ENCODE measurements at regions not wholly inside any gene's neighbourhood (a gene's known extent, or its start where the extent isn't known, plus 50 kb on each side); places are given as distances from the start of the nearest gene placed in this dataset.

GRCh38 chr3:106631373-106632108 is 745.7 kb upstream of the CCDC54 start:
- no peak overlapping the region for H3K27ac Mint-ChIP-seq
- no peaks in the 10 kb centered on the region for H3K36me3 Mint-ChIP-seq (ENCODE audit: low read depth)
- H3K4me3 Mint-ChIP-seq = no peak overlapping the region
- no peaks in the 10 kb centered on the region for H3K9me3 Mint-ChIP-seq
- no peaks in the 10 kb centered on the region for H3K27me3 Mint-ChIP-seq (ENCODE audit: low read depth)
- peaks cover 5% of the 10 kb centered on the region for H3K4me1 Mint-ChIP-seq
- TF ChIP-seq CTCF (IDR thresholded peaks at IDR 0.05; ENCODE audit: unreplicated experiment in 3 of 3) = no peak

- no peak overlapping the region for H3K4me3 Mint-ChIP-seq
- H3K9me3 Mint-ChIP-seq = no peaks in the 10 kb centered on the region
- no peaks in the 10 kb centered on the region for H3K36me3 Mint-ChIP-seq (ENCODE audit: low read depth)
- H3K27ac Mint-ChIP-seq = no peak overlapping the region
- H3K27me3 Mint-ChIP-seq (ENCODE audit: low read depth) = no peaks in the 10 kb centered on the region
- no peak for TF ChIP-seq CTCF (IDR thresholded peaks at IDR 0.05; ENCODE audit: unreplicated experiment in 3 of 3)
- no peaks in the 10 kb centered on the region for H3K4me1 Mint-ChIP-seq
Observed at GRCh38 chr3:106635271-106635670, 742.0 kb upstream of the CCDC54 start.

- H3K27ac Mint-ChIP-seq = no peak overlapping the region
- no peak overlapping the region for H3K4me3 Mint-ChIP-seq
- TF ChIP-seq CTCF (IDR thresholded peaks at IDR 0.05; ENCODE audit: unreplicated experiment in 3 of 3) = no peak
- no peaks in the 10 kb centered on the region for H3K36me3 Mint-ChIP-seq (ENCODE audit: low read depth)
- no peaks in the 10 kb centered on the region for H3K4me1 Mint-ChIP-seq
- H3K9me3 Mint-ChIP-seq = no peaks in the 10 kb centered on the region
- no peaks in the 10 kb centered on the region for H3K27me3 Mint-ChIP-seq (ENCODE audit: low read depth)
Observed at GRCh38 chr3:106635826-106636225, 741.4 kb upstream of the CCDC54 start.

- Mint-ChIP-seq H3K27ac (no peak overlapping the region), H3K27me3 (ENCODE audit: low read depth) (no peaks in the 10 kb centered on the region), H3K4me3 (no peak overlapping the region), H3K4me1 (no peaks in the 10 kb centered on the region), H3K36me3 (ENCODE audit: low read depth) (no peaks in the 10 kb centered on the region), H3K9me3 (peaks cover 2% of the 10 kb centered on the region)
- no peak for TF ChIP-seq CTCF (IDR thresholded peaks at IDR 0.05; ENCODE audit: unreplicated experiment in 3 of 3)
Observed at GRCh38 chr3:106640353-106640752, 736.9 kb upstream of the CCDC54 start.

- no peak overlapping the region for H3K4me3 Mint-ChIP-seq
- H3K27ac Mint-ChIP-seq = no peak overlapping the region
- H3K27me3 Mint-ChIP-seq (ENCODE audit: low read depth) = no peaks in the 10 kb centered on the region
- no peaks in the 10 kb centered on the region for H3K36me3 Mint-ChIP-seq (ENCODE audit: low read depth)
- no peaks in the 10 kb centered on the region for H3K4me1 Mint-ChIP-seq
- TF ChIP-seq CTCF (IDR thresholded peaks at IDR 0.05; ENCODE audit: unreplicated experiment in 3 of 3) = no peak
- H3K9me3 Mint-ChIP-seq = peaks cover 2% of the 10 kb centered on the region
Observed at GRCh38 chr3:106642161-106642560, 735.1 kb upstream of the CCDC54 start.

GRCh38 chr3:106643684-106644161 is 733.5 kb upstream of the CCDC54 start:
- no peak for TF ChIP-seq CTCF (IDR thresholded peaks at IDR 0.05; ENCODE audit: unreplicated experiment in 3 of 3)
- Mint-ChIP-seq H3K9me3 (peaks cover 2% of the 10 kb centered on the region), H3K4me1 (no peaks in the 10 kb centered on the region)

More at GRCh38 chr3:106643684-106644161, 733.5 kb upstream of the CCDC54 start:
- Mint-ChIP-seq H3K27ac (no peak overlapping the region), H3K36me3 (ENCODE audit: low read depth) (no peaks in the 10 kb centered on the region), H3K27me3 (ENCODE audit: low read depth) (no peaks in the 10 kb centered on the region), H3K4me3 (no peak overlapping the region)
